ENCODE measurements at regions not wholly inside any gene's neighbourhood (a gene's known extent, or its start where the extent isn't known, plus 50 kb on each side); places are given as distances from the start of the nearest gene placed in this dataset.
A peak's percentile ranks its signal among the peaks of the same experiment; 100 is the strongest.

GRCh38 chr5:38768412-38769211 lies 77.2 kb upstream of the OSMR start:
- H3K4me2 ChIP-seq (ENCODE audit: insufficient read depth in 1 of 2, low read depth in 2 of 2, low read length in 2 of 2): no peak overlapping the region
- no peaks in the 10 kb centered on the region for H3K36me3 ChIP-seq (ENCODE audit: control insufficient read depth in 2 of 4, insufficient read depth in 4 of 4, low read length in 3 of 4)
- no peak overlapping the region for H2BK120ac ChIP-seq (replicated peaks; ENCODE audit: low read depth, low read length)
- no peak overlapping the region for H3K4me3 ChIP-seq (ENCODE audit: extremely low read depth in 1 of 4, insufficient read depth in 2 of 4, low read depth in 3 of 4, low read length in 4 of 4)
- peaks cover 7 to 8% of the 10 kb centered on the region in 2 experiments; a peak in 1 of 4 replicates for H3K9me3 ChIP-seq (ENCODE audit: insufficient read depth in 2 of 2, low read depth in 1 of 2, low read length in 1 of 2)
- H3K27me3 ChIP-seq (replicated peaks in 1 of 4; ENCODE audit: control insufficient read depth in 3 of 4, extremely low read depth in 1 of 4, insufficient read depth in 3 of 4, low read length in 3 of 4): no peaks in the 10 kb centered on the region
- peak overlapping the region; percentile 21; the same call in 1 of the 2 replicates for H2AFZ ChIP-seq (ENCODE audit: low read length)
- no peaks in the 10 kb centered on the region for H3K79me2 ChIP-seq (ENCODE audit: control insufficient read depth in 1 of 2, insufficient read depth in 2 of 2, low read length in 2 of 2)
- no peak overlapping the region for H4K91ac ChIP-seq (replicated peaks; ENCODE audit: insufficient read length, low read length)
- H3K4ac ChIP-seq (replicated peaks; ENCODE audit: insufficient read length, low read depth, low read length): no peak overlapping the region
- H2AK5ac ChIP-seq (ENCODE audit: low read depth, low read length): no peak overlapping the region
- no peaks in the 10 kb centered on the region for H4K20me1 ChIP-seq (replicated peaks in 1 of 2; ENCODE audit: control insufficient read depth in 1 of 2, insufficient read depth in 2 of 2, low read length in 2 of 2)
- H3K18ac ChIP-seq (ENCODE audit: extremely low read depth, low read length): no peak overlapping the region
- DNase-seq (ENCODE audit: low read depth in 1 of 2, low spot score in 2 of 2) (no peak), FAIRE-seq (no peak)
- no peak overlapping the region for H3K56ac ChIP-seq (replicated peaks; ENCODE audit: insufficient read length, low read depth, low read length)
- H3K4me1 ChIP-seq (replicated peaks in 1 of 4; ENCODE audit: control insufficient read depth in 3 of 4, insufficient read depth in 4 of 4, low read length in 3 of 4): no peaks in the 10 kb centered on the region
- ChIA-PET POLR2A (ENCODE audit: partially characterized antibody) (no interaction called here), CTCF (ENCODE audit: partially characterized antibody) (interaction anchor here (0.6 kb wide), 1 partner anchor 1693 kb away, joined by 3 read pairs; no protein-coding TSS in a partner anchor)
- H2BK15ac ChIP-seq (ENCODE audit: low read length): no peak overlapping the region
- no peak overlapping the region for H3K23ac ChIP-seq (ENCODE audit: insufficient read length)
- 89% methylated on average over 9 of the region's 9 CpGs; no CpG with 5 or more reads in 1 of the 2 experiments for WGBS, 2 experiments (ENCODE audit: extremely low coverage in 1 of 2, insufficient coverage in 1 of 2, insufficient read length in 1 of 2, insufficient replicate concordance in 2 of 2, low coverage in 1 of 2, low lambda C conversion rate in 2 of 2, missing lambda C conversion rate in 1 of 2)
- H2BK20ac ChIP-seq (ENCODE audit: low read length): no peak overlapping the region
- H4K8ac ChIP-seq (ENCODE audit: extremely low read depth, insufficient read depth, low read length): no peak overlapping the region
- no peak overlapping the region for H3K9ac ChIP-seq (replicated peaks in 1 of 4; ENCODE audit: extremely low read depth in 1 of 4, low read depth in 3 of 4, low read length in 3 of 4)
- H2BK12ac ChIP-seq (ENCODE audit: low read depth, low read length): no peak overlapping the region
- no peak overlapping the region for H3K14ac ChIP-seq (ENCODE audit: insufficient read length)
- no peak overlapping the region for H3K27ac ChIP-seq (ENCODE audit: low read depth, low read length)
- no peak for TF ChIP-seq CBX8 (IDR thresholded peaks at IDR 0.05; ENCODE audit: borderline replicate concordance, low read depth, low read length)
- no peak for TF ChIP-seq TBP (IDR thresholded peaks at IDR 0.05; ENCODE audit: low read depth, low read length)
- no peak for TF ChIP-seq TAF7 (optimal IDR thresholded peaks at IDR 0.05; ENCODE audit: borderline replicate concordance, low read depth, low read length)
- no peak for TF ChIP-seq TCF12 (IDR thresholded peaks at IDR 0.05; ENCODE audit: low read depth, low read length)
- TF ChIP-seq FOSL1 (IDR thresholded peaks at IDR 0.05; ENCODE audit: insufficient read depth, low read depth, low read length): no peak
- H3K23me2 ChIP-seq (ENCODE audit: low read depth, low read length): no peaks in the 10 kb centered on the region
- H2BK5ac ChIP-seq (ENCODE audit: low read depth, low read length): no peak overlapping the region
- no peak overlapping the region for H4K5ac ChIP-seq (ENCODE audit: insufficient read length, low read depth, low read length)
- H3K79me1 ChIP-seq (ENCODE audit: low read depth, low read length): no peaks in the 10 kb centered on the region

Measured in H1 (cell line).